GM19468 (cell line): ENCODE measurements at regions not wholly inside any gene's neighbourhood (a gene's known extent, or its start where the extent isn't known, plus 50 kb on each side); places are given as distances from the start of the nearest gene placed in this dataset.

Experiments used
- ATAC-seq: cut with Tn5 transposase; IDR thresholded peaks from one replicate; pipeline ENCODE4 v1.9.1; 2021; ENCODE audit warnings: mild to moderate bottlenecking, moderate library complexity, moderate number of reproducible peaks; ENCODE audit not compliant: unreplicated experiment; ENCODE audit errors: extremely low read depth

DNA sequence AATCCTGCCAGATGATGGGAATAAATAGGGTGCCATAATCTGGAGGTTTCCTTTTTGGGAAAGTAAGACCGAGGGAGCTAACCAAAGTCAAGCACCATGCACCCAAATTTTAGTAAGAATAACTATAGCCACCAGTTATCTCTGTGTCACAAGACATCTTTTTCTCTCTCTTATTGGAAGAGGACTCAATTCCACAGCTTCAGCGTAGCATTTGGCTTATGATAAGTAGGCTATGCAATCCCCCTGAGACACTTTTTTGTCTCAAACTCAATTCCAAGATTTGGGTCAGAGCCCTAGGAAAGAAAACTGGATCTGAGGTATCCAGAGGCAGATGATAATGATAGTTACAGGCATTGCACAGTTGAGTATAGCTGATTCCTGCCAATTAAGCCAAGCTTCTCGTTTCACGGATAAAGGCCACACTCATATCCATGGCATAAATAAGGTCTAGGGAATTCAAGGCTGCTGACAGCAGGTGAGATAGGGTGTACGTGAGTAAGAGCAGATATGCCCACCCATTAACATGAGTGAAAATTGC, 425.2 kb upstream of the CNTNAP2 start:
- ATAC-seq, result no peak

GRCh38 chr7:145681646-145682045, 435.0 kb upstream of the CNTNAP2 start:
- ATAC-seq, result no peak

- ATAC-seq, result no peak
Measured at GRCh38 chr7:145681159-145681558, 435.4 kb upstream of the CNTNAP2 start.

GRCh38 chr7:145665499-145666258, 450.9 kb upstream of the CNTNAP2 start:
- no peak for ATAC-seq

DNA sequence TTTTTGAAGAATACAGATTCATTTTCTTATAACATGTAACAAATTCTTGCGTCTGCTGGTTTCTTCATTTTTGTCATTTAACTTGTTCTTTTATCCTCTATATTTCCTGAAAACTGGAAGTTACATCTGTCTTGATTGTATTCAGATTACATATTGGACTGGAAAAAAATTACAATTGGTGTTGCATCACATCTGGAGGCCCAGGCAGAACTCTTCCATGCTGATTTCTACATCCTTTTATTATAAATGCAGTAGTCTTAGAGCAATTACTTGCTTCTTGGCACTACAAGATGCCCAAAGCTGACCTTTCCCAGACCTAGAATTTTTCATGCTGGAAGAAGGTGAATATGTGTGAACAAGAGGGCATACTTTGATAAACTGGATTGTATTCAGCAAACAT, 460.9 kb upstream of the CNTNAP2 start:
- ATAC-seq, result no peak

DNA sequence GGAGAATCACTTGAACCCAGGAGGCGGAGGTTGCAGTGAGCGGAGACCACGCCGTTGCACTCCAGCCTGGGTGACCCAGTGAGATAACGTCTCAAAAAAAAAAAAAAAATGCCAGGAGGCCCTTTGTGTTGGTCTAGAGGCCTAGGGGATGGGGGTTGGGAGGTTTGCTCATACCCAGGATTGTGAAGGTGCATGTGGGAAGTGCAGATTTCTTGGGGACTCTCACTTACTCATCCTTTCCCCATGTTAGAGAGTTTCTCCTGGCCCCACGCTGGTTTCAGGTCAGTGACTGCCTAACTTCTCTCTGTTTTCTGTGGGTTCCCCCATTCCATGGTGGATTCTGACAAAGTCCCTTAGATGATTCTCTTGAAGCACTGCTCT, 471.5 kb upstream of the CNTNAP2 start:
- no peak for ATAC-seq

DNA sequence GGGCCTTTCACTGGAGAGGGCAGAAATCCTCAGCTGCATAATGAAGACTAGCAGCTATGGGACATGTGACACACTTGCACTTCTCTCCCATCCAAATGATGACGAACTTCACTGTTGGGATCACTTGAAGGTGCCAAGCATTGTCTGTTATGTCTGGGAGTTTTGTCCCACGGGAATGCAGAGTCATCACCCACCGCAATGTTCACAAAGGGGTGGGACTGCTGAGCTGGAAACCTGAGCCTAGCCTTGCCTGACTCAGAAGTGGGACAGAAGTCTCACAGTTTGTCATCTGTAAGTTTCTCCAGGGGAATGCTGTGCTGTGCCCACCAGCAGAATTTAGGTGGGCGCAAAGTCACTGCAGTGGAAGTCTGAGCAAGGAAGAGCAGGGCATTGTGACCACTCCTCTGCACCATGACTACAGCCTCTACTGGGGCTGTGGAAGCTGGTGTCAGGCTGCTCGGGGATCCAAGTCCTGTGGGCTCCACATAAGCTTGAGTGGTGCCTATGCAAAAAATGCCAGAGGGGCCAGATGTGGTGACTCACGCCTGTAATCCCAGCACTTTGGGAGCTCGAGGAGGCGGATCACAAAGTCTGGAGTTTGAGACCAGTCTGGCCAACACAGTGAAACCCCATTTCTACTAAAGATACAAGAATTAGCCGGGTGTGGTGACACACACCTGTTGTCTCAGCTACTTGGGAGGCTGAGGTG, 472.0 kb upstream of the CNTNAP2 start:
- no peak for ATAC-seq

- ATAC-seq, result no peak
Measured at GRCh38 chr7:145643981-145644380, 472.6 kb upstream of the CNTNAP2 start.

DNA sequence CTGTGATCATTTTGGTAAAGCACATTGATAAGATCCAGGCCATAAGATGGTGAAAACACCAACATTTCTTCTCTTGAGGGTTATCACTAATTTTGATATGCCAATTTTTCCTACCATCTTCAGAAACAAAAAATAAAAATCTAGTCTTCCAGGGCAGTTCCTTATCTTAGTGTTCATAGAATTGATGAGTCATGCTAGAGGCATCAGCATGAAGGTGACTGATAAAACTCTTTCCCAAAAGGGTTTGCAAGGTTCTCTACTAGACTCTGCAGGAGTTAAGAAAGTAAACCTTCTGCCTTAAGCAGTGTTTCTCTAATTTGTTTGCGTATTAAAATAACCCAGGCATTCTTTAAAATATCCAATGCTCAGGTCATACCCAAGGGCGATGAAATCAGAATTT, 483.1 kb upstream of the CNTNAP2 start:
- no peak for ATAC-seq

GRCh38 chr7:145624618-145625017, 492.0 kb upstream of the CNTNAP2 start:
- ATAC-seq, result no peak

DNA sequence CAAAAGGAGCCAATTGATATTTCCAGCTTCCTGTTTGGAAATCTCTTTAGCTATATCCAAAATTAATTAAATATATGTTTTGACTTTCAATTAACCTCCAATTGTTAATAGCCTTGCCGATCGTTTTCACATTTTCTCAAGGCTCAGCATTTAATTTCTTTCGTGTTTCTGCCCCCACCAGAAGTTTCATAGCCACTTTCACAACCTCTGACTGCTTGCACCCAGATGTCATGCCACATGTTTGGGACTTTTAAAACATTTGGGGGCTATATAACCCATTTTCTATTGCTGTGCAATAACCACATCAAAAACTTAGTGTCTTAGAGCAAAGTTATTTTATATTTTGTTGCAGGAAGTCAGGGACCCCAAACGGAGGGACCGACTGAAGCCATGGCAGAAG, 510.6 kb upstream of the CNTNAP2 start:
- no peak for ATAC-seq

GRCh38 chr7:145599376-145599775, 517.2 kb upstream of the CNTNAP2 start:
- no peak for ATAC-seq

- no peak for ATAC-seq
Measured at GRCh38 chr7:145584401-145584800, 532.2 kb upstream of the CNTNAP2 start.

DNA sequence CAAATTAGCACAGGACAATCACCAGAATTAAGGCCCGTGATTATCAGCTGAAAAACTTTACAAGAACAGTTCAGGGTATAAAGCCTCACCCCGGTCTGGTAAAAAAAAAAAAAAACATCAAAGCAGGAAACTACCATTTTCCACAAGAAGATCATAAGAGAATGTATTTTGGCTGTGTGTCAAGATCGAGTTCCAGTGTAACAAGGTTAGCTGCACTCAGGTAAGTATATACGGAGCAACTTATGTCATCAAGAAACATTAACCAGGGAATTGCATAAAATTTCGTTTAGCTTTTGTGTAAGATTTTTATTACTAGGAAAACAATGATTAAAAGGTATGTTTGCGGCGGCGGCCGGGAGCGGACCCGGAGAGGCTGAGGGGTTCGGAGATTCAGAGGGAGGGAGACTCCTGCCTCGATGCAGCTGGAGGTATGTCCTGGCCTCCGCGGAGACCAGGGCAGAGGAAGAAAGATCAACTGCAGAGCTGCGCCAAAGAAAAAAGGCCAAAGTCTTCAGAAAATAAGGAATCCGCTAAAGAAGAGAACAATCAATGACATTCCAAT, 533.8 kb upstream of the CNTNAP2 start:
- no peak for ATAC-seq

DNA sequence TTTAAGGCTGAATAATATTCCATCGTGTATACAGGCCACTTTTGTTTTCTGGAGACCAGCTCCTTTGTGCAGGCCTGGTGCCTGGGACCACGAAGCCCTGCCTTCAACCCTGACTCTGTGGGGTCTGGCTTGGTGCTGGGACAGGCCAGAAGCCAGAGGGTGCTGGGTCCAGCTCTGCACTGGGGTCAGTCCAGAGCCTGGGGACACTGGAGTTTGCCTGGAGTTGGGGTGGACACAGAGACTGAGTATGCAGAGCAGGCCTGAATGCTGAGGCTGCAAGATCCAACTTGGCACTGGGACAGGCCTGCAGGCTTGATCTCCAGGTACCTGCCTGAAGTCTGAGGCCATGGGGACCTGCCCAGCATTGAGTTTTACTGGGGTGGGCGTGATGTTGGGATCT, 558.8 kb upstream of the CNTNAP2 start:
- ATAC-seq, result no peak

DNA sequence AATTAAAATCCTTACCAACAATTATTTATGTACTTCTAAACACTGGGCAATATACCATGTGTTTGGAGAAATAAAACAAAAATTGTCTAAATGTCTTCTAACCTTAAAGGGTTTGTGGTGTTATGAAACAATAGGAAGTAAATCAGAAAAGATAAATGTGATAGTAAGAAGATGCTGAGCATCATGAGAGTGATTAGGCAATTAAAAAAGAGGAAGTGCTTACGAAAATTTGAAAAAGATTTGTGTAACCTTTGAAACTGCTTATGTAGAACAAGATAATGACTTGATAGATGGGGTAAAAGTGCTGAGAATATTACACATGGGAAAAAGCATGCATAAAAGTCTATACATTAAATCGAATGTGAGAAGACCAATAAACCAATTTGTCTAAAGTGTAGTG, 573.4 kb upstream of the CNTNAP2 start:
- ATAC-seq, result no peak

DNA sequence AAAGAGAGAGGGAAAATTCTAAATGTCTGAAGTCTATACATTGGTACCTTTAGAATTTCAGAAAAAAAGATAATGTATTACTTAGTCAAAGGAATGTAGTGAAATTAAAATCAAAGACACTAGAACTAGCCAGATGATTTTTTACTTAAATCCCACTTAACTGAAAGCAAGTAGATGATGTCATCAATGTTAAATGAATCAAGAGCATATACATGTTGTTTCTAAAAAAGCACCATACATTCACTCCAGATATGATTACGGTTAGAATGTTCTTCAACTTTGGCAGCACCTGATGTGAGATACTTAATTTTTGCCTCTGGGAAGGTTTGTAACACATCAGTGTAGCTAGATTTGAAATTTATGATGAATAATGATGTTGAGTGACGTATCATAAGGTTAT, 576.7 kb upstream of the CNTNAP2 start:
- no peak for ATAC-seq

DNA sequence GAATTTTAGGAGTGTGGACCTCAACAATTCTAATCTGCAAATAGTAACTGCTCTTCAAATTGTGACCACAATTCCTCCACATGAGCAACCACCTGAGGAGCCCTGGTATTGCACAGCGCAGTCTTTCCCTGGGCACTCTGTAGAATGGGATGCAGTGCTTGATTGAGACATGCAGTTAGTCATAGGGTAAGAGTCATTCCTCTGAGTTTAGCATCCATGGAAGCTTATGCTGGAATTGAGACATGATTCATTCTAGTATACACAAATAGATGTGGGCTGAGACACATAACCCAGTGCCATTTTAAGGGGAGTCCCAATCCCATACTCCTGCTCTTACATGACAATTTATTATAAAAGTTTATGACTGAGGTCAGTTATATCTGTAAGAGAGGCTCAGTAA, 582.3 kb upstream of the CNTNAP2 start:
- no peak for ATAC-seq

- no peak for ATAC-seq
Measured at GRCh38 chr7:145520284-145520683, 596.3 kb upstream of the CNTNAP2 start.

GRCh38 chr7:145511004-145511403, 605.6 kb upstream of the CNTNAP2 start:
- ATAC-seq, result no peak

GRCh38 chr7:145497911-145498525, 618.6 kb upstream of the CNTNAP2 start:
- ATAC-seq, result no peak
